Stomach (tissue), 8 donors: ENCODE measurements at regions not wholly inside any gene's neighbourhood (a gene's known extent, or its start where the extent isn't known, plus 50 kb on each side); places are given as distances from the start of the nearest gene placed in this dataset.
A peak's percentile ranks its signal among the peaks of the same experiment; 100 is the strongest.

Source experiments
- DNase-seq, 2 donors: peaks; one replicate each; pipeline versions ENCODE4 v3.0.0 to v3.0.0-alpha.2; 2013 to 2019
- H3K27ac ChIP-seq, 5 donors: fragments of 200-600 bp in 4 of 5; sonication (generic) in 4 of 5; one replicate each; pipeline ENCODE4 v1.5.1; 2013 to 2019; ENCODE audit warnings: mild to moderate bottlenecking in 1 of 5, moderate library complexity in 1 of 5
- H3K27me3 ChIP-seq, 3 donors: fragments of 200-600 bp; sonication (generic); one replicate each; pipeline ENCODE4 v1.5.1; 2017 to 2019; ENCODE audit warnings: mixed run types in 1 of 3
- H3K36me3 ChIP-seq, 4 donors: fragments of 200-600 bp; sonication (generic); 1 replicate in 3 of 4; 2 replicates in 1 of 4; pipeline ENCODE4 v1.5.1; 2016 to 2019
- H3K4me1 ChIP-seq, 4 donors: fragments of 200-600 bp; sonication (generic); one replicate each; pipeline ENCODE4 v1.5.1; 2016 to 2019
- H3K4me3 ChIP-seq, 4 donors: fragments of 200-600 bp; sonication (generic) in 3 of 4; one replicate each; pipeline ENCODE4 v1.5.1; 2016 to 2019; ENCODE audit warnings: mild to moderate bottlenecking in 1 of 4
- H3K9me3 ChIP-seq, 4 donors: fragments of 200-600 bp; sonication (generic); one replicate each; pipeline ENCODE4 v1.5.1; 2016 to 2019
- EP300 ChIP-seq: sonication (generic); formaldehyde crosslinking; IDR thresholded peaks from one replicate; pipeline ENCODE4 v1.6.1; 2017; ENCODE audit warnings: antibody characterized with exemption
- POLR2A ChIP-seq, 4 donors: fragments of 450-650 bp; IDR thresholded peaks; one replicate each; pipeline ENCODE4 v1.6.1; 2016; ENCODE audit warnings: antibody characterized with exemption in 4 of 4, control low read depth in 2 of 4, mild to moderate bottlenecking in 1 of 4, moderate library complexity in 1 of 4
- POLR2AphosphoS5 ChIP-seq, 3 donors: sonication (generic); formaldehyde crosslinking; IDR thresholded peaks; one replicate each; pipeline ENCODE4 v1.6.1; 2016; ENCODE audit warnings: antibody characterized with exemption in 3 of 3
- WGBS, 5 donors: extraction: QIAGEN DNeasy Blood & Tissue Kit in 3 of 5; methylation state at CpG; one replicate each; pipeline versions ENCODE4 v1.1.5 to v1.1.7; 2013 to 2018; 5-methylcytosine and 5-hydroxymethylcytosine counted together
- intact Hi-C: fragments of 100-400 bp; cut with DNase I; formaldehyde crosslinking; loops from one replicate; pipeline ENCODE4 v1.15.1; 2023; ENCODE audit warnings: low total_unique reads
- TF ChIP-seq, protein P1 (sequence below), 7 experiments: fragments of 450-650 bp in 4 of 7; fragments of 200-600 bp in 3 of 7; sonication (generic) in 3 of 7; IDR thresholded peaks; one replicate each; pipeline ENCODE4 v1.5.1; 2016 to 2019; ENCODE audit warnings: antibody characterized with exemption in 7 of 7, control low read depth in 2 of 7, mild to moderate bottlenecking in 1 of 7
- donor health status: healthy with polysubstance abuse.
- donor health status: Bipolar disorder and iron deficiency.
- donor health status: healthy.

DNA sequence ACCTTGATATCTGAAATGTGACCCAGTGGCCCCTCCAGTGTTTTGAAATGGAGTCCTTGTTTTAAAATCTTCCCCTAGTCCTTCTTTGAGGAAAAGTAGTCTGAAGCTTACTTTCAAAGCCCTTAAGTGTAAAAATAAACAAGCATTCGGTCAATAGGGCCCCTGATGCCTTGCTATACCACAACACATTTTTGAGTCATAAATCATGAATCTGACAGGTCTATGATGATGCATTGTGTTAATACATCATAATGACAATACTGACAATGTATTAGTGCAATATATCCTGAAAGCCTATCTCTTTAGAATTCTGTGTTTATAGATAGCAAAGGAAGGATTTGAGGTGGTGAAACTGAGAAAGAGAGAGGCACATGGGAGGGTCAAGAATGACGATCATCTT is 464.2 kb downstream of the MEIS1 start:
- Histone ChIP-seq H3K4me3 (no peak overlapping the region), H3K9me3 (no peaks in the 10 kb centered on the region), H3K36me3 (no peaks in the 10 kb centered on the region), H3K4me1 (peaks cover 0 to 14% (median 3%) of the 10 kb centered on the region in 4 donors), H3K27me3 (no peaks in the 10 kb centered on the region), H3K27ac (no peak overlapping the region)
- TF ChIP-seq, protein P1, sequence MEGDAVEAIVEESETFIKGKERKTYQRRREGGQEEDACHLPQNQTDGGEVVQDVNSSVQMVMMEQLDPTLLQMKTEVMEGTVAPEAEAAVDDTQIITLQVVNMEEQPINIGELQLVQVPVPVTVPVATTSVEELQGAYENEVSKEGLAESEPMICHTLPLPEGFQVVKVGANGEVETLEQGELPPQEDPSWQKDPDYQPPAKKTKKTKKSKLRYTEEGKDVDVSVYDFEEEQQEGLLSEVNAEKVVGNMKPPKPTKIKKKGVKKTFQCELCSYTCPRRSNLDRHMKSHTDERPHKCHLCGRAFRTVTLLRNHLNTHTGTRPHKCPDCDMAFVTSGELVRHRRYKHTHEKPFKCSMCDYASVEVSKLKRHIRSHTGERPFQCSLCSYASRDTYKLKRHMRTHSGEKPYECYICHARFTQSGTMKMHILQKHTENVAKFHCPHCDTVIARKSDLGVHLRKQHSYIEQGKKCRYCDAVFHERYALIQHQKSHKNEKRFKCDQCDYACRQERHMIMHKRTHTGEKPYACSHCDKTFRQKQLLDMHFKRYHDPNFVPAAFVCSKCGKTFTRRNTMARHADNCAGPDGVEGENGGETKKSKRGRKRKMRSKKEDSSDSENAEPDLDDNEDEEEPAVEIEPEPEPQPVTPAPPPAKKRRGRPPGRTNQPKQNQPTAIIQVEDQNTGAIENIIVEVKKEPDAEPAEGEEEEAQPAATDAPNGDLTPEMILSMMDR (IDR thresholded peaks at IDR 0.05) = no peak
- no peak for TF ChIP-seq POLR2A (IDR thresholded peaks at IDR 0.05)
- TF ChIP-seq EP300 = no peak
- TF ChIP-seq POLR2AphosphoS5 (IDR thresholded peaks at IDR 0.05) = no peak
- intact Hi-C loops = no loop called here
- no peak for DNase-seq
- 73 to 87% (median 83%) methylated on average over 2 of the region's 2 CpGs for WGBS, 5 donors

DNA sequence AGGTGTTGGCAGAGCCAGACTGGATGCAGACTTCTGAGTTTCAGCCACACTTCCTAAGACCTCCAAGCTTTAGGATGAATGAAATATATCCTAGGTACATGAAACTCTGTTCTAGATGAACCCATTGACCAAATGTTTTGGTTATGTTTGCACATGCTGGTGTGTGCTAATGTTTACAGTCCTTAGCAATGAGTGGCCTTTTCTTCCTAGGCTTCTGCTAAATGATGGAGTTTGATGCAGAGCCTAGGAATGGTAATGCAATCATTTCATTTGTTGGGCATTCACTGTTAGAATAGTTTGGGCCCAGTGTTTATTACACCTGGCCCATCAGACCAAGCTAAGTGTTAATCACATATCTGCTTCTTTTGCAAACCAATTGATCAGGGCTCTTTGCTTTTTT is 464.7 kb downstream of the MEIS1 start:
- Histone ChIP-seq H3K36me3 (no peaks in the 10 kb centered on the region), H3K4me3 (no peak overlapping the region), H3K4me1 (peaks cover 0 to 14% (median 3%) of the 10 kb centered on the region in 4 donors), H3K9me3 (no peaks in the 10 kb centered on the region), H3K27ac (no peak overlapping the region), H3K27me3 (no peaks in the 10 kb centered on the region)
- no peak for DNase-seq
- TF ChIP-seq, protein P1 (IDR thresholded peaks at IDR 0.05) = no peak
- TF ChIP-seq POLR2A (IDR thresholded peaks at IDR 0.05) = no peak
- TF ChIP-seq EP300 = no peak
- no peak for TF ChIP-seq POLR2AphosphoS5 (IDR thresholded peaks at IDR 0.05)
- intact Hi-C loops = no loop called here

DNA sequence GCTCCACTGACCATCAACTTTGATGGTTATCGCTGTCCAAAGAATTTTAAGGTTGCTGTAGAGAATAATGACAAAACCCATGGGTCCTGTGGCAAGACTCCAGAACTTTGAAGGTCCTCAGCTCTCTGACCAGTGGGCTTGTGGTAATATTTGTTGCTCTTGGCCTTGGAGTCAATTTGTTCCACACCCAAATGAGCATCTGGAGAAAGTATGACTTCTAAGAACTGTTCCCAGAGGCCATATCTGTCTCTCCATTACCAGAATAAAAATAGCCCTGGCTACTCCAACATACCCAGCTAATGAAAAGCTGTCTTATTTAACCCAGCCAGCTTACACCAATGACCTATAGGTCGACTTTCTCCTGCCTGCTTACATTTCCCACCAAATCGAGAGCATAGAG is 466.4 kb downstream of the MEIS1 start:
- Histone ChIP-seq H3K36me3 (no peaks in the 10 kb centered on the region), H3K27me3 (no peaks in the 10 kb centered on the region), H3K4me3 (no peak overlapping the region), H3K4me1 (peaks cover 0 to 14% (median 3%) of the 10 kb centered on the region in 4 donors), H3K9me3 (no peaks in the 10 kb centered on the region), H3K27ac (no peak overlapping the region)
- intact Hi-C loops = no loop called here
- WGBS, 5 donors = 55 to 80% (median 73%) methylated on average over 3 of the region's 3 CpGs
- no peak for TF ChIP-seq EP300
- TF ChIP-seq, protein P1 (IDR thresholded peaks at IDR 0.05) = no peak
- TF ChIP-seq POLR2A (IDR thresholded peaks at IDR 0.05) = no peak
- TF ChIP-seq POLR2AphosphoS5 (IDR thresholded peaks at IDR 0.05) = no peak
- peak in 1 of 2 donors; percentile 29 for DNase-seq

DNA sequence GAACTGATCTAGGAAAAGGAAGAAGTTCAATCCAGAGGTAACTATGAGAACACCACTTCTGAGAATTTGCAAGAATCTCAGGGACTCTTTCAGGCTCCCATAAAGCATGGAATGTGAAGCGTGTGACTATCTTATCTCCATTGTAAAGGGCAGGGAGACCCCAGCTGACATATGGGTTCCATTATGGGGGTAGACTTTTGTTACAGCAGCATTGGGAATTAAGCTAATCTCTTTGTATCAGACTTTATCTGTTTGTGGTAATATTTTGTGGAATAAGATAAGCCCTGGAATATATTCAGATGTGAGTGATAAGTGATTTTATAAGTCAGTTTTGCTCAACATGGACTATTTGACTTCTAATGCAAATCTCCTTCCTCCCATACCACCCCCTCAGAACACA is 468.3 kb downstream of the MEIS1 start:
- TF ChIP-seq, protein P1 (IDR thresholded peaks at IDR 0.05) = no peak
- TF ChIP-seq POLR2AphosphoS5 (IDR thresholded peaks at IDR 0.05) = no peak
- no peak for TF ChIP-seq EP300
- TF ChIP-seq POLR2A (IDR thresholded peaks at IDR 0.05) = no peak
- H3K27ac ChIP-seq = no peak overlapping the region
- H3K27me3 ChIP-seq = no peaks in the 10 kb centered on the region
- no peaks in the 10 kb centered on the region for H3K4me1 ChIP-seq
- intact Hi-C loops = no loop called here
- no peaks in the 10 kb centered on the region for H3K9me3 ChIP-seq
- no peak for DNase-seq
- 63 to 91% (median 67%) methylated on average over 1 of the region's 1 CpG for WGBS, 5 donors
- no peaks in the 10 kb centered on the region for H3K36me3 ChIP-seq
- H3K4me3 ChIP-seq = no peak overlapping the region
